ENCODE measurements at regions not wholly inside any gene's neighbourhood (a gene's known extent, or its start where the extent isn't known, plus 50 kb on each side); places are given as distances from the start of the nearest gene placed in this dataset.

DNA sequence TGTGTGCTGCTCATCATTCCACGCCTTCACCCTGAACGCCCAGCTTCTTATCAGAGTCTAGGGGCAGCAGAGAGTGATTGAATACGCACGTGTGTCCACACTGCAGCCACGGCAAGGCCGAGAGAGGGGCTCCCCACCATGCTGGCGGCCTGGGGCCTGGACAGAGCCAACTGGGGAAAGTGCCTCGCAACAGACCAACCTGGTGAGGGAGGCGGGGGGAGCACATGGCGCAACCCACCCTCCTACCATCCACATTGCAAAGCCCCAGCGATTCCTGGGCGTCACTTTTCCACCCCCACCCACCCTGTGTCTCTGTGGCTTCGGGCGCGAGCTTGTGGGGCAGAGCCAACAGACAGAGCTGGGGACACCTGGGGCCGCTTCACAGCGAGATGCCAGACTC is 66.4 kb upstream of the DUSP22 start:
- no peak for DNase-seq (ENCODE audit: low spot score)

DNA sequence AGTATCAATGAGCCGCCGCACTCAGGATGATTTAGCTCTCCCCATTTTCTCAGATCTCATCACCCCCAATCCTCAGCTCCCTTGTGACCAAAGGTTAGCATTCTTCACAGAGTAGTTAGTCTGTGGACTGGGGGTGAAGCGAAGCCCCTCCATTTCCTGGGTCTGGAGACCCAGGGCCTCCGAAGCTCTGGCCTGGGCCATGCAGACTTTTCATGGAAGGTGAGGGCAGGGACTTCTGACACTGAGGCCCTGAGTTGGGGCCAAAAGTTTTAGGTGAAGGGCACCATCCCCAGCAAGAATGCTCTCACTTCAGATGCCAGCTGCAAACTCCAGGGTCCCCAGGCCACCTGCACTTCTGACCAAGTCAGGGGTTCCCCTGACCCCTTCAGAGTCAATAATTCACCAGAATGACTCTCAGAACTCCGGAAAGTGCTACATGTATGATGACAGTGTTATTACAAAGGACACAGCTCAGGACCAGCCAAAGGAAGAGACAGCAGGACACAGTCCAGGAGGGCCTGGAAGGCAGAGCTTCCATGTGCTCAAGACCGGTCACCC is 65.7 kb upstream of the DUSP22 start:
- no peak for DNase-seq (ENCODE audit: low spot score)

DNA sequence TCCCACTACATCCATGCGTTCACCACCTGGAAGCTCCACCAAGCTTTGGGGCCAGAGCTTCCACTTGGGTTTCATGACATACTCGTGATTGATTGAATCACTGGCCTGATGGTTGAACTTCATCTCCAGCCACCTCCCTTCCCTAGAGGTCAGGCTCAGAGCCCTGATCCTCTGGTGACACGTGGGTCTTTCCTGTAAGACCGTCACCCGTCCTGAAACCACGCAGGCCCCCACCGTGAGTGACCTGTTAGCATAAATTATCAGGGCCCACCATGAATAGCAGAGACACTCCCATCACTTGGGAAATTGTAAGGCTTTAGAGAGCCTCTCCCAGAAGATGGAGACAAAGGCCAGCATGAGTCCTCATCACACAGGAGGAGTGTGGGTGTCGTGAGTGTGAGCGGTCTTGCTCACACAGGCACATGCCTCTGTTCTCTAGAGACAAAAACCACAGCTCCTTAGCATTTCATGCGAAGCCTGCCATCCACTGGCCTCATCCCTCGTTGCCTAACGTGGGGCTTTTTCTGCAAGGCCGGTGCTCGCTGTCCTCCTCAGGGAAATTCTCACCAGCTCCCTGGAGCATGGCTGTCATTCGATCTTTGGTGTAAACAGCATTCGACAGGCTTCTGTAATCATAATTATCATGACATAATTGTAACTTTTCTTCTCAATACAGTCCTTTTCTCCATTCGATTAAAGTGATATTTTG is 65.1 kb upstream of the DUSP22 start:
- DNase-seq (ENCODE audit: low spot score) = no peak

DNA sequence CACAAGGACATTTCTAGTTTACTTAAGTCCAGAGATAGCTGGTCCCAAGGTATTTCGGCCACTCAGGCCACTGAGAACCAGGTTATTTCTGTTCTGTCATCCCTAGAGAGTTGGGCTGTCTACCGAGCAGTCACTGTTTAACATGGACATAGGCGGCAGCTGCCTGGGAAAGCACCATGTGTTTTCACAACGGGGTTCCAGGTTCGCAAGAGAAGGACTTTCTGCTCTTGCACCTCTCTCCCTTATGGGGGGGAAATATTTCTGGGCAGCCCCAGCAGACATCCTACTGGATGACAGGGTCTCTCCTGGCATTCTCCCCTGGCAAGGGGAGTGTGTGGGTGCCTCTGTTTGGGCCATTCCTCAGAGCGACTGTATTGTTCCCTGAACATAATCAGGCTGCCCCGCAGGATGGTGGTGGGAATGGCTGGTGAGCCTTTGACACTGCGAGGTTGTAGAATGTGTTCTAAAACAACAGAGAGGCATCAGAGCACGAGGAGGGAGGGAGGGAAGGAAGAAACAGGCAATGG is 64.4 kb upstream of the DUSP22 start:
- DNase-seq (ENCODE audit: low spot score) = no peak

DNA sequence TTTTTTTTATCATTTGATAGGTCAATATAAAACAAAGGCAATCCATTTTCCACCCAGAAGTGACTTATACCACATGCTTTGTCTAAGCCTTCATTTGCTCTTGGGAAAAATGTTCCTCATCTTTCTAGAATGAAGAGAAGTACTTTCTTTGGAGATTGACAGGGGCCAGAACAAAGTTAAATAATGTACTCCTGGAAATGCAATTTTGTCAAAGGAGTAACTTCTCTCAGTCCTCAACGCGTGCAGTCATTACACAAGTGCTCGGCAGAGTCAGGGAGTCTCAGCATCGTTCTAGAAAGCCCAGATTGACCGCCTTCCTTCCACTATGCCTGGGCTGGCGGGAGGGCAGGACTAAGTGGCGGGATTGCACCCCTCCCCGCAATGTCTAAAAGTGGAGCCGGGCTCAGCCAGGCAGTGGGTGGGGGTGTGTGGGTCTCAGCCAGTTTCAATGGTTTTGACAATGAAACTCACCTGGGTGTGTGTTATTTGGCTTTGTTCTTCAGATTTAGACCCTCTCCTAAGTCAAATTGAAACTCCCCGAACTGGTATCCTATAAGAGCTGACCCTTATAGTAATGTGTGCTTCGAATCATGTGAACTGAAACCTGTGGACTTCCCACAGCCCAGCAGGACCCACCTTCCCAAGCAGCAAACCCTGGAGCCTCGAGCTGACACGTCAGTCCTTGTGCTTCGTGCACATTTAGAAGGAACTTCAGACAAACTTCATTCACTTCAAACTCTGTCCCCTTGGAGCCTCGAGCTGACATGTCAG is 63.2 kb upstream of the DUSP22 start:
- DNase-seq (ENCODE audit: low spot score) = no peak

DNA sequence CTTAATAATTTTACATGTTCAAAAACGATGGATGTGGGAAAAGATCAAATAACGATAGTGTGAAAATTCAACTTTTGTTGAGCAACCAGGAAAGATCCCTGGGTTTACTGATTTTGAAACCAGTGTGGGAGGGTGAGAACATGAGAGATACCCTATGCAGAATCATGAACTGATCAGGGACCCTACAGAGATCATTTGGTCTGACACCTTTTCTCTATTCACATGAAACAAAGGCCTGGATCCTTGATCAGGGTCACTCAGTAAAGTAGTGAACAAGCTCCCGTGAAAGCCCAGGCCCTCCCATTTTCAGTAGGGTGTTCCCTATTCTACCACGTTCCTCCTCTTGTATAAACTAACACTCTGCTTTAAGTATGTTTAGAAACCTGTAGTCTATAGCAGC is 60.5 kb upstream of the DUSP22 start:
- no peak for DNase-seq (ENCODE audit: low spot score)

DNA sequence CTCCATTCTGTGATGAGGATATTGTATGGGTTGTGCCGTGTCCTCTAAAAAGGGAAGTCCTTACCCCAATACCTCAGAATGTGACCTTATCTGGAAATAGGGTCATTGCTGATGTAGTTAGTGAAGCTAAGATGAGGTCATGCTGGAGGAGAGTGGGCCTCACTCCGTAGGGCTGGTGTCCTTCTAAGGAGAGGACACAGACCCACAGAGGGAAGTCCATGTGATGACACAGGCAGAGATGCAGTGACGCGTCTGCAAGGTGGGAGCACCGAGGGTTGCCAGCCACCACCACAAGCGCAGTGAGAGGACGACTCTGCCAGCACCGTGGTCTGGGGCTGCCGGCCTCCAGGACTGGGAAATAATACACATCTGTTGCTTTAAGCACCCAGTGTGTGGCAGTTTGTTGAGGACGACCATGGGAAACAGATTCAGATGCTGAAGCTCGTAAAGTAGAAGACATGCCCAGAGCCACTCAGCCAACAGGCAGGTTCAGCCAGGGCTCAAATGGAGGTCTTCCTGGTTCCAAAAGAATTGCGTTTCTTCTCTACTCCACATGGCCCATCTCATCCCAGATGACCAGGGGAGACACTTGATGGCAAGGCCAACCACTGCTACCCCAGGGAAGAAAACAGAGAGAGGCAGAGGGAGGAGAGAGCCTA is 59.2 kb upstream of the DUSP22 start:
- DNase-seq (ENCODE audit: low spot score) = no peak

DNA sequence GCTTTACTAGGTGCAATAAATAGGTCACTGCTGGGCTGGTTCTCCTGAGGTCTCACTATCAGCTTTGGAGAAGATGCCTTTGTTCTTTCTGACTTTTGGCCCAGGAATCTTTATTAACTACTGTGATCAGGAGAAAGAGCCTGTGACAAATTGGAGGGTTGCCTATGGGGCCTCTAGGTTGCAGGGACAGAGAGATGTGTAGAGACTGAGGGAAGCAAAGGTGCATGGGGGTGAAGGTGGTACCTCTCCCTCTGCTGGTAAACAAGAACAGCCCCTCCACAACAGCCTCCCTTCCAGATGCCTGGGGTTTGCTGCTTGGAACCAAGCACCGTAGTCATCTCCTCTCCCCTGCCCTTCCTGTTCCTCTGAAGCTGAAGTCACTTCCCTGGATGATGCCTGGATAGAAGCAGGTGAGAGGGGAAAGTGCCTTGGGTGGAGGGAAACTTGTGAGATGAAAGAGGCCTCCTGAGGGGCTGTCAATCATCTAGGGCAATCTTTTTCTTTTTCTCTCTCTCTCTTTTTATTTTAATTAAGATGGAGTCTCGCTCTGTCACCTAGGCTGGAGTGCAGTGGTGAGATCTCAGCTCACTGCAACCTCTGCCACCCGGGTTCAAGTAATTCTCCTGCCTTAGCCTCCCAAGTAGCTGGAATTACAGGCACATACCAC is 57.4 kb upstream of the DUSP22 start:
- DNase-seq (ENCODE audit: low spot score) = no peak

DNA sequence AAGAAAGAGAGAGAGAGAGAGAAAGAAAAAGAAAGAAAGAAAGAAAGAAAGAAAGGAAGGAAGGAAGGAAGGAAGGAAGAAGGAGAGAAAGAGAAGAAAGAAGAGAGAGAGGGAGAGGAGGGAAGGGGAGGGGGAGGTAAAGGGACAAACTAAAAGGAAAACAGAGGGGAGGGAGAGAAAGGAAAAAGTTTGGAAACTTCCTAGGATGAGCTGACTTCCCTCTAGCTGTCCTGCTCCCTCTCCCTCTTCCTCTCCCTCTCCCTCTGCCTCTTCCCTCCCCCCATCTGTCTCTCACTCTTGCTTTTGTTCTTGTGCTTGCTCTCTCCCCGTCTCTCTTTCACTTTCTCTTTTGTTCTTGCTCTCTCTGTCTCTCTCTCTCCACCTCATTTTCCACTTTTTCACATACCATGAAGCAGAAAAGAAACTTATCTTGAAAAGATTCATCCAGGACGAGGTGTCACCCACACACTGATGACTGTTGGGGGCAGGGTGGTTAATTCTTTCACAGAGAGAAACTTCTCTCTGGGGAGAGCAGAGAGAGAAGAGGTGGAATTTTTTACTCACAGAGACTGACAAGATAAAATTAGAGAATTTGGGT is 56.4 kb upstream of the DUSP22 start:
- no peak for DNase-seq (ENCODE audit: low spot score)

DNA sequence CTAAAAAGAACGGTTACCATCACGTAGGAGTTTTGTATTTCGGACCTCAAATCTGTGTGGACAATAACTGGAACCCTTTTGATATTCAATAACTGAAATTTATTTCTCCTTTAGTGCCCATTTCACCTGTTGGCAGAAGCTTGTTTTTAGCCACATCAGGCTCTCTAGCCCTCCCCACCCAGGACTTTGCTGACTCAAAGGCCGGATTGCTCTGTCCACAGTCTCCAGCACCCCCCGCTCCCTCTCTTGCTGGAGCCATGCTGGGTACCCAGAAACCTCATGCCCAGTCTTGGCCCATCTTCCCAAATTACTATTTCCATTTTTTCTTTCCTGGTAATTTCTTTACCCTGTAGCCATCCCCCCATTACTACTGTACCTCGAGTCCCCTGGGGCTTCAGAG is 55.8 kb upstream of the DUSP22 start:
- no peak for DNase-seq (ENCODE audit: low spot score)

DNA sequence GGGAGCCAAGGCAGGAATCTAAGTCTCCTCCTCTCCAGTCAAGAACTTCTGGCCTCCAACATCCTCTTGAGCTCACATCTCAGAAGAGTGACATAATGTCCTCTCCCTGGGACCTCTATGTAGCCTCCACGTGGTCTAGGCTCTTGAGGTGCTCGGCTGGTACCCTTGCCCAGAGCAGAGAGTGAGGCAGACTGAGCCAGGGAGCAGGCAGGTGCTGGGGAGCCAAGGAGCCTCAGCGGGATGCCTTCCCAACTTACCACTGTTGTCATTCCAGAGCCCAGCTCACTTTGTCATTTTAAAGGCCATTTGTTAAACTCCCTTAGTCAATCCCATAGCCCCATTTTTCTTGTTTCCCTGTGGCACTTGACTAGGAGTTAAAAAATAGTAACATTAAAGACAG is 52.1 kb upstream of the DUSP22 start:
- no peak for DNase-seq (ENCODE audit: low spot score)

DNA sequence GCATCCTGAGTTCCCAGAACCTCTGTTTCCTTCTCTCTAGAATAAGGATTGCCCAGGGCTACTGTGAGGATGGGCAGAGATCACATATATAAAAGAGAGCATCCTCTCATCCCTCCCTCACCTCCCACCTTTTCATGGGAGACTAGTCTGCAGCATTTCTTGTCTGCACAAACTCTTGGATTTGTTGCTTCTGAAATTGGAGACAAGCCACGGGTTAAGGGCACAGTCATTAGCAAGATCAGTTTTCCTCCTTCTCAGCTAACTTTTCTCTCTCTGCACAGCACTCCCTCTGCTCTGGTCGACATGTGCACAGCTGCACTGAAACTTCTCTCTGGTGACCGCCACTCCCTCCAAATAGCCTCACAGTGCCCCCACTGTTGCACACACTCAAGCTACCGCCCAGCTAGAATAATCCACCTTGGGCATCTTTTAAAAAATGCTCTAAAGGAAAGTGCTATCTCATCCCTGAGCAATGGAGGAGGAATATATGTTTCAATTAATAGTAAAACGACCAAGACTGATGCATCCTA is 50.9 kb upstream of the DUSP22 start:
- no peak for DNase-seq (ENCODE audit: low spot score)
